Activated naive CD4-positive, alpha-beta T cell (primary cell): ENCODE measurements at regions not wholly inside any gene's neighbourhood (a gene's known extent, or its start where the extent isn't known, plus 50 kb on each side); places are given as distances from the start of the nearest gene placed in this dataset.
"Not testable (repeated sequence)": the region's sequence is repeated elsewhere in the genome, so short reads cannot be mapped to it uniquely, and the experiment has no call there.

Experiments used
- DNase-seq, 4 experiments: peaks; one replicate each; lab custom pipeline; 2025; lab: John Stamatoyannopoulos, UW

DNA sequence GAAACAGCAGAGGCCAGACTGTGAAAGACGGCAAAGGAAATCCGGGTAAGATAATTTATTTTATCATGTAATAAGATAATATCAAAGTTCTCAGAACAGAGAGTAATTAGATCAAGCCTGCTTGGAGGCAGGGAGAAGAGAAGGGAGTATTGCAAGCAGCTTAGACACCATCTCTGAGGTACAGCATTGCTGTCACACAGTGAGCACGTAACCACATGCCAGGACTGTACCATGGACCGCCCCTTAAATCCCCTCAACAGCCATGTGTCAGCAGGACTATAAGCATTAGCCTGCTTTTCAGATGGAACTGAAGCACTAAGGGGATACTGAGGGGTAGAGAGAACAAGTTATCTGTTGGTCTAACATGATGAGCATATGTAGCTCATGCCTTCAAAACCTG lies 141.5 kb downstream of the C6orf118 start:
- DNase-seq, result no peak

GRCh38 chr6:165167311-165167710 lies 142.1 kb downstream of the C6orf118 start:
- no peak for DNase-seq

- no peak for DNase-seq
Observed at GRCh38 chr6:165163519-165163918, 145.9 kb downstream of the C6orf118 start.

DNA sequence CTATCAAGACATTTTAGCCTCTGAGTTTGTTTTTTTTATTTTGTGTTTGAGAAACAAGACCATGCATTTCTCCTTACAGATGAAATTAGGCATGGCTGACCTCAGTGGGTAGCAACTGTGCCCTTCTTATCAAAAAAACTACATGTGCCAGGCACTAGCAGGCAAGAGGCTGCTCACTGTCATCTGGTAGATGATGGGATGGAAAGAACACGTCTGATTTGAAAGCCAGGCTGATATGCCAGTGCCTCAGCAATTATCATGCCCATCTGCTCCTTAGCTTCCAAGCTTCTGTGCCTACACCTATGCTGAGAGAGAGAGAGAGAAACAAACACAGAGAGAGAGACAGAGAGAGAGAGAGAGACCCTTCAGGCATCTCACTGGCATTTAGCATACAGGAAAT lies 149.9 kb downstream of the C6orf118 start:
- DNase-seq, result no peak

- no peak for DNase-seq
Observed at GRCh38 chr6:165146456-165146855, 162.9 kb downstream of the C6orf118 start.

- DNase-seq, result no peak
Observed at GRCh38 chr6:165135889-165136288, 173.5 kb downstream of the C6orf118 start.

- DNase-seq, result no peak
Observed at GRCh38 chr6:165129086-165129485, 180.3 kb downstream of the C6orf118 start.

GRCh38 chr6:165127743-165128142 lies 181.7 kb downstream of the C6orf118 start:
- DNase-seq, result not testable (repeated sequence)

DNA sequence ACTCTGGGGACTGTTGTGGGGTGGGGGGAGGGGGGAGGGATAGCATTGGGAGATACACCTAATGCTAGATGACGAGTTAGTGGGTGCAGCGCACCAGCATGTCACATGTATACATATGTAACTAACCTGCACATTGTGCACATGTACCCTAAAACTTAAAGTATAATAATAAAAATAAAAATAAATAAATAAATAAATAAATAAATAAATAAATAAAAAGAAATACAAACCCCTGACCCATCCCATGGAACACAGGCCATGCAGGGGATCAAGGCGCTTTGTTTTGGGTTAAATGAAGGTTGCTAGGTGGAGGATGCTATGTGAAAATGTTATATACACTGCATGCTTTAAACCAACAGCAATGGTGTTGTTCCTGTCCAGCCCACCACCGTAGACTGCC lies 184.7 kb downstream of the C6orf118 start:
- DNase-seq, result not testable (repeated sequence)

DNA sequence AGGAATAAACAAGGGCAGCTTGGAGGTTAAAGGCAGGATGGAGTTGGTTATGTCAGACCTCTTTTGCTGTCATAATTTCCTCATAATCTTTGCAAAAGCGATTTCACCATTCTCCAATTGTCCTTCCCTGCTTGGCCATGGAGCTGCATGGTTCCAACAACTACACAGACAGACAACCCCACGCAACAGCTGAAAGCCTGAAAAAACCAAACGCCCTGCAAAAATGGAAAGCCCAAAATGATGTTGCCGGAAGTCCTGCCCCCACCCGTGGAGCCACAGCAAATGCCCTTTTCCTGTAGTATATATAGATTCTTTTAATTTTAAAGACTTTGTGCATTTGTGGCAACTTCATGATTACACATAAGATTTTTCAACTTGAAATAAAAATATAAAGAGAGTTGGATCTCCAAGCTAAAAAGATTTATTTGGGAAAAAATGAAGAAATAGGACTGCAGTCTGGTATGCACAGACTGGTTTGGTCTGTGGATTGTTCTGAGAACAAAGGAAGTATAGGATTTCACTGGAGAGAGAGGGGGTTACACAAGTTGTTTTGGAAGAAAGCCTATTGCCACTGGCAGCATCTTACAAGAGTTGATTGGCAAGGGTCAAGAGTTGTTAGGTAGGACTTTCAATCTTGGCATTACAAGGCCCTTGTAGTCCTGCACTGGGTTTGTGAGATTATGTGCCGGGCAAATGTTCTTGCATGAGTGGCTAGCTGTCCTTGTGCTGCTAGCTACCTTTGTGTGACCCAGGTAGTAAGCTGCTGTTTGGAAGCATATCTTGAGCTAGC lies 190.0 kb downstream of the C6orf118 start:
- DNase-seq, result no peak

GRCh38 chr6:165118736-165119135 lies 190.7 kb downstream of the C6orf118 start:
- DNase-seq, result no peak

GRCh38 chr6:165117806-165118205 lies 191.6 kb downstream of the C6orf118 start:
- DNase-seq, result no peak

DNA sequence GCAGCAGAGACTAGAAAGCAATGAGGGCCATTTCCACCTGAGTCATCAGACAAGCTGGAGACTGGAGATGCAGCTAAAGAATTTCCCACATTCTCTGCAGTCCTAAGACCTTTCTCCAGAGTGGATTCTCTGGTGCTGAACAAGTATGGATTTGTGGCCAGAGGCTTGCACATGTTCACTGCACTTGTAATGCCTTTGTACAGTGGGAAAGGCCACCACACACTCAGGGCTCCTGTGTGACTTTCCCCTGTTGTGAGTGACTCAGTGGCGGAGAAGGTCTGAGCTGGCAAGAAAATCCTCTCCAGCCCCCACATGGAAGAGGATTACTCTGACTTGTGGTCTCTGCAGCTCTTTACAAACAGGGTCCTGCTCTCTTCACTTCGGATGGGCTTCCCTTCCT lies 192.3 kb downstream of the C6orf118 start:
- DNase-seq, result no peak

GRCh38 chr6:165110860-165111259 lies 198.5 kb downstream of the C6orf118 start:
- no peak for DNase-seq

DNA sequence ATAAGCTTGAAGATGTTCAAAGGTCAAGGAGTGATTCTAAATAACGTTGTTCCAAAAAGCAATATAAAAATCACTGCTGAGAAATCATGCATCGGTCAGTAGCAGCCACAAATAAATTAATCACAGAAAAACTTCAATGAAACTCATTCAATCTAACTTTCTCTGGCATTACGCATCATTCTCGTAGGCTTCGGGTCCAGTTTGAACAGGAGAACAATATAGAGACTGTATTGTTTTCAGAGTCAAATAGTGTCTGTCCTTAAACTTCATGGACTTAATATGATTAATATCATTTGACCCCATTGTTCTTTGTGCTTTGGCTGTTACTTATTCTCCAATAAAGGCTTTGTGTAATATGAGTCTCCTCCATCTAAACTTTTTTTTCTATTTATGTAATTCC lies 200.4 kb downstream of the C6orf118 start:
- no peak for DNase-seq

DNA sequence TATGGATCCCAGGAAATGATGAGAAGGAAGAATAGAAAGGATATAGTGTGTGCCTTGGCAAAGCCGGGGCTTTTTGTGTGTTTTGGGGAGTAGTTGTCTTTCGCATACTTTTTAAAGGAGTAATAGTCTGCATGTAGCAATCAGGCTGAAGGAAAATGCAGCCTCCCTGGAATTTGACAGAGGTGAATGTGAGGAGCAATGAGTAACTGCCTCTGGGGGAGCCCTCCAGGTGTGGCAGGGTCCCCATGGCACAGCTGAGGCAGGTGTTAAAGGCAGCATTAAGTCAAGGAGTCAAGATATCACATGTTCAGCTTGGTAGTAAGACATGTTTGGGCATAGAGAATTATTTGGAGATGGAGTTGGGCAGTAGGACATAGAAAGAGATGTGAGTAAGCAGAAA lies 203.1 kb downstream of the C6orf118 start:
- DNase-seq, result no peak

GRCh38 chr6:165098165-165098564 lies 211.2 kb downstream of the C6orf118 start:
- no peak for DNase-seq

- no peak for DNase-seq
Observed at GRCh38 chr6:165096868-165097267, 212.5 kb downstream of the C6orf118 start.

DNA sequence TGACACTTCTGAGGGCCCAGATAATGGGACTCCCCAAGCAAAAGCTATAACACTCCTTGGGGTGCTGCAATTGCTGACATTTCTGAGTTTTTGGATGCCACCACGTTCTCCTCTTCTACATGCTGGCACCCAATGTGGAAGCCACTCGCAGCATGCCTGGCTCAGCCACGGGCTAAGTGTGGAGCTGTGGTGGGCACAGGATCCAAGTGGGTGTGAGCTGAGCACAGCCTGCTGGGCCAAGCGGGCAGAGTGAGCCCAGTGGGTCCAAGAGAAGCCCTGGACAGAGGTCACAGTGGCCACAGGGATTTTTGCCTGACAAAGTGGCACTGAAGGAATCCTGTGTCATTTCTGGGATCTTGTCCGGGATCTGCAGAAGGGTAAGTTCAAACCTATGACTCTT lies 213.2 kb downstream of the C6orf118 start:
- DNase-seq, result no peak

- DNase-seq, result no peak
Observed at GRCh38 chr6:165092881-165093595, 216.4 kb downstream of the C6orf118 start.

DNA sequence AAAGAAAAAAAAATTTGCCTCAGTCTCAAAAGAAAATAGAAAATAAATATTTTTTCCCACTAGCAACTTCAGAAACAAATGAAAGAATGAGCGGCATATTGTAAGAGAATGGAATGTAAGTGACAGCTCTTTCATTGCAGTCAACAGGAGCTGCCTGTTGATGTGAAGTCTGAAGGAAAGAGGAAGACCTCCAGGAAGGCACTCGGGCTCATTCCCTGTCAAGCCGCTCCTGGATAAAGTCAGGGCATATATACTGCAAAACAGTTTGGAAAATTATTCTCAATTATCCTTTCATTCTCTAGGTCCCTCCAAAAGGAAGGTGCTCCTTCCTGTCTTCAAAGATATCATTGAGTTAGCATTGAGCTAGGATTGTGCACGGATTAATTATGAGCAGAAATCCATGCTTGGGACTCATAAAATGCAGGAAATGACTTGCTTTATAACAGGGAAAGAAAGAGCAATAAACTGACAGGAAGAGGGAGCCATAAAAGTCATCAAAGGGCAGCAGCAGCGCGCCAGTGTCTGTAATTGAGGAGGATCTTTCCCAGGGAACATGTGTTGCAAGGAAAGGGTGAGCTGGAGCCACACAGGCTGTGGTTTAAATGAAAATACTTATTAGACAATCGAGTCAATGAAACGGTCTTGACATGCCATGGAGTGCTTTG lies 218.2 kb downstream of the C6orf118 start:
- DNase-seq, result no peak

- no peak for DNase-seq
Observed at GRCh38 chr6:165090242-165090641, 219.2 kb downstream of the C6orf118 start.

- no peak for DNase-seq
Observed at GRCh38 chr6:165086814-165087213, 222.6 kb downstream of the C6orf118 start.
